GM12865 (cell line): ENCODE measurements at regions not wholly inside any gene's neighbourhood (a gene's known extent, or its start where the extent isn't known, plus 50 kb on each side); places are given as distances from the start of the nearest gene placed in this dataset.

Source experiments
- DNase-seq: peaks from one replicate; pipeline ENCODE4 v3.0.0; 2010; ENCODE audit warnings: low read depth
- H3K4me3 ChIP-seq: 2 replicates; pipeline ENCODE4 v1.5.1; 2011; ENCODE audit warnings: mild to moderate bottlenecking, low read depth, low read length, control low read depth
- CTCF ChIP-seq: IDR thresholded peaks from 2 replicates; pipeline ENCODE4 v1.5.1; 2011; ENCODE audit warnings: low read length, control low read depth, low read depth, inconsistent platforms; ENCODE audit not compliant: insufficient read depth; ENCODE audit errors: missing control alignments

- no peak for DNase-seq
- no peak for TF ChIP-seq CTCF
- H3K4me3 ChIP-seq = no peak overlapping the region
Observed at GRCh38 chr11:116535120-116535519, 237.7 kb downstream of the BUD13 start.

- H3K4me3 ChIP-seq = no peak overlapping the region
- no peak for TF ChIP-seq CTCF
- DNase-seq = no peak
Observed at GRCh38 chr11:116534270-116534975, 238.4 kb downstream of the BUD13 start.

- no peak overlapping the region for H3K4me3 ChIP-seq
- DNase-seq = no peak
- no peak for TF ChIP-seq CTCF
Observed at GRCh38 chr11:116533186-116533825, 239.5 kb downstream of the BUD13 start.

- DNase-seq = no peak
- no peak overlapping the region for H3K4me3 ChIP-seq
- TF ChIP-seq CTCF = no peak
Observed at GRCh38 chr11:116532066-116532465, 240.7 kb downstream of the BUD13 start.

- H3K4me3 ChIP-seq = no peak overlapping the region
- TF ChIP-seq CTCF = no peak
- no peak for DNase-seq
Observed at GRCh38 chr11:116530705-116531104, 242.1 kb downstream of the BUD13 start.

GRCh38 chr11:116529271-116529670, 243.5 kb downstream of the BUD13 start:
- H3K4me3 ChIP-seq = no peak overlapping the region
- TF ChIP-seq CTCF = no peak
- DNase-seq = no peak
